SW 1271 (cell line): ENCODE measurements at regions not wholly inside any gene's neighbourhood (a gene's known extent, or its start where the extent isn't known, plus 50 kb on each side); places are given as distances from the start of the nearest gene placed in this dataset.

Source experiments
- DNase-seq, 2 experiments: peaks; one replicate each; lab custom pipeline; 2025; lab: John Stamatoyannopoulos, UW

DNA sequence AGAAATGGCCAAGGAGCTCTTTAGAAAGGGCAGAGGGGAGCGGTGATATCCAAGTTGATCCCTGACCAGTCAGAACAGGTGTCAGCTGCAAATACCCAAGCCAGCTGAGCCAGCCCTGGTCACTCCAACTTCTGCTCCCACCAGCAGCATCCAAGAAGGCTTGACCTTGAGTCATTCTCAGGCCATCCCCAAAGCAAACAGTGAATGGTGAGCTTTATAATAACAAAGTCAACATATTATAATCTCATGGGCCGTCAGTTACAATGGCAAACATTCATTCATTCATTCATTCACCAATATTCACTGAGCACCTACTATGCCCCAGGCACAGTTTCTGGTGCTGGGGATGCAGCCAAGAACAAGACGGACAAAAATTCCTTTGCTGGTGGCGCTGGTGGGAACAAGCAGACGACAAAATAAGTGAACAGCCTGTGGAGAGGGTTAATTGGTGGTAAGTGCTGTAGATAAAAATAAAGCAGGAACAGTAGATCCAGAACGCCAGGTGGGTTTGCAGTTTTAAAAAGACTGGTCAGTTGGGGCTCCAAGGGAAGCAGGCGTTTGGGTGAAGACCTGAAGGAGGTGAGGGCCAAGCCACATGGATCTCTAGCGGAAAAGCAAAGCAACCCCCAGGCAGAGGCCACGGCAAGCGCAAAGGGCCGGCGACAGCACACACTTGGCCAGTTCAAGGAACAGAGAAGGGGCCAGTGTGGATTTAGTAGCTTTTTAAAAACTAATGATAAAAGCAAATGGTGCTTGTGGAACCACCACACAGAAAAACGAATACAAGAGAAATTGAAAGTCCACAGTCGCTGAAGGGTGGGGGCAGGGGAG is 131.8 kb upstream of the PTPN1 start:
- no peak for DNase-seq

DNA sequence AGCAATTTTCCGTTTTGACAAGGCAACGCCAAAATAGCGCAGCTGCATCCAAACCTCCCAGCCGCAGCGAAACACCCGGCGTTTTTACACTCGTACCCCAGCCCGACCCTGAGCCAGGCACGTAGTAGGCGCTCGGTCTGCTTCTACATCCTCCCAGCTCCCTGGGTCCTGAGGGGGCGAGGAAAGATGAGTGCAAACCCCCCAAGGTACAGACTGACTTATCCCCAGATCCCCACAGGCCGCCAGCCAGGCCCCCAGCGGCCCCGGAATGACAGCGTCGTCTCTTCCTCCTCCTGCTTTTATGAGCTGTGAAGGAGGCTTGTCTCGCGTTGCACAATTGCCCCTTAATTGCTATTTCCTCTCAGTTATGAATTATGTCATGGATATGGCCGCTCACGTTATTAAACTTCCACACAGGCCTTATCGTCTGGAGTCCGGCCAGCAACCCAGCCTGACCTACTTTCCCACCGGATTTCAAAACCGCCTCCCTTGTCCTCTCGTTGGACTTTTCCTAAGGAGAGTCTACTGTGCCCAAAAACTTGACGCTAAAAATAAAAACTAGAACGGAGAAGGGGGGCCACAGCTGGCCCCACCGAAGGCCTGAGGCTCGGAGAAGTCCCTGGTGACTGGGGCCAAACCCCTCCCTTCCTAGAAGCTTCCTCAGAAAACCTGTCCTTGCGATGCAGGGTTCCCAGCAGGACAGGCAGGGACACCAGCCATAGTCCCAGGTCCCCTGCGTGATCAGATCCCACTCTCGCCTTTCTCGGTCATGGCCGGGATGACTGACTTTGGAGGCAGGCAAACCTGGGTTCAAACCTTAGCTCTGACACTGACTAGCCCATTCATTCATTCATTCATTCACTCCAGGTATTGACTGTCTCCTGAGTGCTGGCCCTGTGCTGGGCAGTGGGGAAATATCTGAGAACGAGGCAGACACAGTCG is 130.9 kb upstream of the PTPN1 start:
- no peak for DNase-seq

DNA sequence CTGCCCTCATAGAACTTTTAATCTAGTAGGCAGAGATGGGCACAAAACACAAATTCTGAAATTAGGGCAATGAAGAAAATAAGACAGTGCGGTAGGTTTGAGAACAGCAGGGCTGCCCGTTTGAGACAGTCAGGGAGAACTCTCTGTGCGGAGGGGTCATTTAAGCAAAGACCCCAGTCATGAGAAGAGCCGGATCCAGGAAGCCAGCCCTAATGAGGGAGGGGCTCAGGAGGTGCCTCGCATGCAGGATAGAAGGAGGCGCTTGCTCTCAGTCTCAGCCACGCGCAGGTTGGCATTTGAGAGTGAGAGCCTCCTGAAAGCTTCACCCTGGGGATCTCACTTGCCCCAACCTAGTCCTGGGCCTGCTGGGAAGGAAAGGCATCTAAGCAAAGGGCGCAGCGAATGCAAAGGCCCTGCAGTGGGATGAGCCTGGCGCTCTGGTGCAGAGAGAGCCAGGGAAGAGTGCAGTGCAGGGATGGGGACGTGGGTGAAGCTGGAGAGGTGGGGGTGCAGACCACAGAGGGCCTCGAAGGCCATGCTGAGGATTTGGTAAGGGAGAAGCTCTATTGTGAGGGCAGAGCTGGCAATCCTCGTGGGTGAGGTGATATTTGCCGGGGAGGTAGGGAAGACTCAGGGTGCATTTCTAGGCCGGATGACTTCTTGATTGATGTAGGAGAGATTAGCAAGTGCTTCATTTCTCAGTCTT is 130.0 kb upstream of the PTPN1 start:
- DNase-seq: no peak

DNA sequence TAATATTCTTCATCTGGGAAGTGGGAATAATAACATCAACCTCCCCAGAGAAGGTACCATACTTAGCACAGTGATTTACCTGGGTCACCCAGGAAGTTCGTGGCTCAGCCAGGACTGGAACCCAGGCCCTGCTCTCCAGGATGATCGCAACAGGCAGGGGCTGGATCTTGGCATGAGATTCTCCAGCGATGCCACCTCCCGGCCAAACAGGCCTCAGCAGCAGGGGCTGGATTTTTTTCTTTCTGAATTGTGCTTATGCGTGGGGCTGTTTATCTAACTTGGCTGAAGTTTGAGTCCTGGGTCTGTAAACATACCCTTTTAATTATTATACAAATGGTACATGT is 129.5 kb upstream of the PTPN1 start:
- no peak for DNase-seq

DNA sequence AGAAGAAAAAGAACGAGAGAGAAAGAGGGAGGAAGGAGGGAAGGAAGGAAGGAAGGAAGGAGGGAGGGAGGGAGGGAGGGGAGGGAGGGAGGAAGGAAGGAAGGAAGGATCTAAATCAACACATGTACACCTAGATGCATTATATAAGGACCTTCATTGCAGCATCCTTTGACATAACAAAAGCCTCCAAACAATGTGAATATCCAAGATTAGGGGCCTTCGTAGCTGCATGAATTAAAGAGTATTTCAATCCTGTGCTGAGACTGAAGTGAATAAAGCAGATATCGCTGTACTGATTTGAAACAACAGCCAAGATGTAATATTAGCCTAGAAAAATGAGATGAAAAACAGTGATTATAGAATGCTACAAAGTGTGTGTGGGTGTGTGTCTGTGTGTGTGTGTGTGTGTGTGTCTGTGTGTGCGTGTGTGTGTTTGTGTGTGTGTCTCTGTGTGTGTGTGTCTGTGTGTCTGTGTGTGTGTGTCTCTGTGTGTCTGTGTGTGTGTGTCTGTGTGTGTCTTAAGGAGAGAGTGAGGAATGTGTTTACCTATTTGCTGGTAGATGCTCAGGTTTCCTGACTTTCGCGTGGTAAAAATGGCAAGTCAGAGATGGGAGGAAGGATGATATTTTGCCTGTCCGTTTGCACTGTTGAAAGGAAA is 129.0 kb upstream of the PTPN1 start:
- DNase-seq: no peak

DNA sequence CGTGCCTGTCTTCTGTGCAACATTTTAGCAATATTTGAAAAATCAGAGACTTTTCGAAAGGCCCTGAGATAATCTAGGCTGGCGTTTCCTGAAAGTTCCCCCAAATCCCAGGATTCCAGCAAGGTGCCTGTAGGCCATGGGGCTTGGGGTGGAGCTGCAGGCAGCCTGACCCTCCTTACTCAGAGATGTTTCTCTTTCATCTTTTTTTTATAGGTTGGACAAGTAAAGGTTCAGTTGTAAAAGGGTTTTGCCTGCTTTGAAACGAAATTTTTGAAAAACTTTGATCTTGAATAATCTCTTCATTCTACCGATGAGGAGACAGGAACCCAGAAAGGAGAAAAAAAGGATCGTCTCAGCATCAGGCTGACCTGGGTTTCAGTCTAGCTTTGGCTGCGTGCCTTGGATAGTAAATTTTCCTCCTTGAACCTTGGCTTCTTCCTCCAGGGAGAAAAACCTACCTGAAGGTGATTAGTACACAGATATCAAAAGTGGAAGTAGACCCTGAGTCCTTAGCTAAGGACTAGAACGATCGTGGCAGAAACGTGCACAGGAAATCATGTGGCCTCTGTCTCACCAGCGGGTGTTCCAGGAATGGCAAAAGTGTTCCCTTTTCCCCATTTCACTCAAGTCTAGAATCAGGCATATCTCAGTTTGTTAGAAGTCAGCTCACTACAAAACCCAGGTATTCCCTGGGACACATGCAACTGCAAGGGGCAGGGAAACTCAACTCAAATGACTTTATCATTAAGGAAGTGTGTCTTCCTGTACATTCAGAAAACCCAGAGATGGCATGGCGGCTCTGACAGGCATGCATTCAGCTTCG is 128.2 kb upstream of the PTPN1 start:
- no peak for DNase-seq

DNA sequence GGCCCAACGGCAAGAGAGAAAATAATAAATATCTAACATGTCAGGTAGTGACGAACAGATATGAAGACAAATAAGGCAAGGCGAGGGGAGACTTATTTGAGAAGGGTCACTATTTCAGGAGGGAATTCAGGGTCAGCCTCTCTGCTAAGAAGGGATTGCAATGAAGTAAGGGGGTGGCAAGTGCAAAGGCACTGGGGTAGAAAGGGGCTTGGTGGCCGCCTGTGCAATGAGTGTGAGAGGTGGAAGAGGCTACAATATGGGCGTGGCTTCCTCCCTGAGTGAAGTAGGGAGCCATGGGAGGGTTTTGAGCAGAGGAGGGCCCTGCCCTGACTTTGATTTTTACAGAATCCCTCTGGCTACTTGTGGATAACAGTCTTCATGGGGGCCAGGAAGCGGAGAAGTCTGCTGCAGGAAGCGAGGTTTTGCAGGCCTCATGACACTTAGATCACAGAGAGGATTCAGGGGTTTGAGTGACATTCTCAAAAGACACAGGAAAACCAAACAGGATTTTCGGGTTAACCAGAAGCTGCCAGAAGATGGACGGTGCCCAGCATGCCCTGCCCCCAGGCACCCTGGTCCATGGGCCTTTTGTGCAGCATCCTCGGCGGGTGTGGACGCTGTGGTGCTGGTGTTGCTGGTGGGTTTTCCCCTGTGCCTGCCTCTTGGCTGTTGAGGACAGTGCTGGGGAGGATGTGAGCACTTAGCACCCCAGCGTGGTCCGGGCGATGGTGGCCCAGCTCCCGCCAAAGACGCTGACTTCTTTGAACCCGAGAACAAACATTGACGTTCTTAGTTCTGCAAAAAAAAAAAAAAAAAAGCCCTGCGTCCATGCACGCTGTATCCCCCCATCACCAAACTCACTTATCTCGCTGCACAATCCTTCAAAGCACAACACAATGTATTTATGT is 124.2 kb upstream of the PTPN1 start:
- no peak for DNase-seq

DNA sequence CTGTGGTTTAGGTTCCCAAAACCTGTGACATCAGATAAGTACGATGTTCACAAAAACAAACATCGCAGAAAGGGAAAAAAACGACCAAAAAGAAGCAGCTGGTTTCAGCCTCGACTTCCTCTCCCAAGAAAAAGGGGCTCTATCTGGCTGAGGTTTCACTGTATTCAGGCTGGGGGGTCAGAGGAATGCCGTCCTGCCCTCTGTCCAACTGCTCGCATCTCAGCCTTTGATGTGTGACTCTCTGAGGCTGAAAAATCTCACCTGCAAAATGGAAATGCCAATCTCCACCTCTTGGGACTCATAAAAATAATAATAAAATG is 123.6 kb upstream of the PTPN1 start:
- no peak for DNase-seq

DNA sequence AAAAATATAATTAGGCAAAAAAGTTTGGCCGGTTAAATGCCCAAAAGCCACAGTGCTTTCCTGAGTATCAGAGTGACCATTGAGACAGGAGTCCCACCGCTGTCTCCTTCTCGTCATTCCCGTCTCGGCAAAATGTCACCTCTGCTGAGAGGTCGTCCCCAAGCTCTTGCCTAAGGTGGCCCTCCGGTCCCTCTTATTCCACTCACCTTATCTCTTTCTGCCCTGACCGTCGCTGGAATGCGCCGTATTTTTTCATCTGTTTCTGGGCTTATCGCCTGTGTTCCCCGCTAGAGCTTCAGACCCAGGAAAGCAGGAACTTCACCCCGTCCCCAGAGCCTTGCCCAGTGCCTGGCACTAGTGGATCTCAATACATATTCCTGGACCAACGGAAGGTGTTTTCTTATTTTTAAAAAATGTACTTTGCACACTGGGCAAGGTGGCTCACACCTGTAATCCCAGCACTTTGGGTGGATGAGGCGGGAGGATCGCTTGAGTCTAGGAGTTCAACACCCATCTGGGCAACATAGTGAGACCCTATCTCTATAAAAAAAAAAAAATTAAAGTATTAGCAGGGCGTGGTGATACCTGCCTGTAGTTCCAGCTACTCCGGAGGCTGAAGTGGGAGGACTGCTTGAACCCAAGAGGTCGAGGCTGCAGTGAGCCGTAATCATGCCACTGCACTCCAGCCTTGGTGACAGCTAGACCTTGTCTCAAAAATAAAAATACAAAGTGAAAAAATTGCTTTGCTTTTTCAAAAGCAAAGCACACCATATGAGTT is 122.8 kb upstream of the PTPN1 start:
- DNase-seq: no peak

DNA sequence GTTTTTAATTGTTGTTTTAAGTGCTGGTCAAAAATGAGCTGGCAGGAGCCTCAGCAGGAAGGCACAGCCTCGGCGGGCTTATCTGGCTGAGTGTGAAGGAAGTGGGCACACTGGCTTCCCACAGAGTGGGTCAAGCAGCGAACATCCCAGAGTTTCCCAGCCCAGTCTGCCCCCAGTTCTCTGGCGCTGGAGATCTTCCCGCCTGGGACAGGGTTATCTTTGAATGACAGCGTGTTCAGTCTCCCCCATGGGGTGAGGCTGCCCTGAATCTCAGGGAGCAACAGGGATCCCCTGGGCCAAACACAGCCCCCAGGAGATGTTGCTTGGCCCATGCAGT is 122.2 kb upstream of the PTPN1 start:
- DNase-seq: no peak

DNA sequence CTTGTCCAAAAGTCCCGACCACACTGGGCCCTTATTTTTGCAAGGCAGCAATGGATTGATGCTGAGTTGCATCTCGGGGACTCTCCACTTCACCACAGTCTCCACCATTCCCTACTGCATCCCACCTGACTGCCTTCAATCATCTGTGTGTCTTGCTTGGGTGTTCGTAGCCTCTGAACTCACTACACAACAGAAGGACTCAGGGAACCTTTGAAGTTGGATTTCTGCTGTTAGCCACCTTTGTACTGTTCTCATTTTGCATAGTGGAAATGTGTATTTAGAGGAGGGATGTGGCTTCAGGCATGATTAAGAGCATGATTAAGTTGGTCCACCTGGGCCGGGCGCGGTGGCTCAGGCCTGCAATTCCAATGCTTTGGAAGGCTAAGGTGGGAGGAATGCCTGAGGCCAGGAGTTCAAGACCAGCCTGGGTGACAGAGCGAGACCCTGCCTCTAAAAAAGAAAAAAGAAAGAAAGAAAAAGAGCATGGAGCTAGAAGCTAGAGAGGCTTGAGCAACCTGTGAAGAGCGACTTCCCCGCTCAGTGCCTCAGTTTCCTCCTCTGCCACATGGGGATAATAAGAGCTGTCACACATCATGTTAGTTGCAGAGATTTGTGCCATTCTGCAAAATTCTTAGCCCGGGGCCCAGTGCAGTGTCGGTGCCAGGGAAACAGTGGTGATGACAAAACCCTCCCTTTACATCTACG is 121.3 kb upstream of the PTPN1 start:
- no peak for DNase-seq

DNA sequence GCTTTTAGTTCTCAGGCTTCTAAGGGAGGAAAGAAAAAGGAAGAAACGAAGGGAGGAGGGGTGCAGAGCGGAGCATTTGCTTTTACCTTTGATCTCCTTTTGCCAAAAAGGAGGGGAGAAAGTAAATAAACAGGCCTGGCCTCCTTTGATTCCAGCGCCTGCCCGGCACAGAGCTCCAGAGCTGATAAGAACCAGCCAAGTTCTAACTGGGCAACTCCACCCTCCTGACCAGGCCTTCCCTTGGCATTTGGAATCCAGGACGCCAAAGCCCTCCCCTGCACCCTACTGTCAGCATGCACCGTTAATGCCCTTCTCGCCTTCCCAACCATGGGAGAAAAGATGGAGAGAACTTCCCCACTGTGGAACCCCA is 120.8 kb upstream of the PTPN1 start:
- no peak for DNase-seq

DNA sequence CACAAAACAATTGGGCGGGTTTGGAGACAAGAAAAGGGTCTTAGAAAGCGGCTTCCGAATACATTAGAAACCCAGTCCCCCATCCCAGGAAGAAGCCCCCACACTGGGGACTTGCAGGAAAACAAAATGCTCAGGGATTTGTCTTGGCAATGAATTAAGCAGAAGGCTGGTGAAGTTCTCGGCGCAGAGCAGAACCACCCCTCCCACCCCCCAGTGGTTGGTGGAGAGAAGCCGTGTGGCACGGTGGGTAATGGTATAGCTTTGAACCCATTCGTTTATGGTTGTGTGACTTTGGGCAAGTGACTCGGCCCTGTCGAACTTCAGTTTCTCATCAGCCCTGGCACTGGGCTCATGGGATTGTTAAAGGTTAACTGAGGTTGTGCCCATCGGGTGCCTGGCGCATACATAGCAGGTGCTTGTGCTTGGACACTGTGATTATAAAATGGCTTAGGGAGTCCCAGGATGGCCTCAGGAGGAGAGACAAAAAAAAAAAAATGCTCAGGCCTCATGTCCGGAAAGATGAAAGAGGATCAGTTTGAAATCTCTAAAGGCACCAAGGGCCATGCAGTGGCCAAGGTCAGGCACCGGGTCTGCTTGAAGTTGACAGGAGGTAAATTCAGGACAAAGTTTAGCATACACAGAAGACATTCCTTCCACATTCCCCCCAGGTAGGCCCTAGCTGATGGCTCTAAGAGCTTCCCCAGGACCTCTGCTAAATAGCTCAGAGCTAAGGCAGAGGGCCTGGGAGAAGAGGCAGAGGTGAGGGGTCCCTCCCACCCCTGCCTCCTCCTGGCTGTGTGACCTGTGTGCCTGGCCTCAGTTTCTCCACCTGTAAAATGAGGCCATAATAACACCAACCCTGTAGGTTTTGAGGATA is 120.1 kb upstream of the PTPN1 start:
- DNase-seq: no peak

DNA sequence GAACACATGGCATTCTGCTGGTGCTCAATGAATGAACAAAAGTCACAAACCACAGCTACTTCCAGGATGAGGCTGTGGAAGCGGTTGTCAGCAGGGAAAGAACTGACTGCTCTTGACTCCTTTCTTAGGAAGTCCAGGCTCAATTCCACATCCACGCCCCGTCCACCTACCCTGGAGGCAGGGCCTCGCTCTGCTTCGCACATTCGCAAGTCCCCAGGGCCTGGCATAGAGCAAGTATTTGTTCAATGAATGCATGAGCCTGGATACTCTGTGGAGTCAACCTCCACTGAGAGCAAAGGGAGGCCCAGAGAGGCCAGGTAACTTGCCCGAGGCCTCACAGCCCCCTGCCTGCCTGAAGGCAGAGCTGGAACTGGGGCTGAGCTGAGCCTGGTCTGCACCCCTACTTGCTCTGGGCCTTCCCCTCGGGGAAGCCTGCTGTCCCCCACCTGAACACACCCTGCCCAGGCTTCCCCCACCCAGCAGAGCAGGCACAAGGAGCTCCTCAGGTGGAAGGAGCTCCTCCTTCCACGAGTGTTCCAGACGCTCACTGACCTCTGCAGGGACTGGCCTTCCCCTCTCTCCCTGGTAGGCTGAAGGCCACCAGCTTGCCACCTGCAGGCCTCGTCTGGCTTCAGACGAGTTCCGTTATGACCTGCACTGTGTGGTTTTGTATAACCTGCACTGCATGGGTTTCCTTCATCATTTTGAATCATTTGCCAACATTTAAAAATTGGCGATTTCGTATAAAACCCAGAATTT is 119.3 kb upstream of the PTPN1 start:
- no peak for DNase-seq

DNA sequence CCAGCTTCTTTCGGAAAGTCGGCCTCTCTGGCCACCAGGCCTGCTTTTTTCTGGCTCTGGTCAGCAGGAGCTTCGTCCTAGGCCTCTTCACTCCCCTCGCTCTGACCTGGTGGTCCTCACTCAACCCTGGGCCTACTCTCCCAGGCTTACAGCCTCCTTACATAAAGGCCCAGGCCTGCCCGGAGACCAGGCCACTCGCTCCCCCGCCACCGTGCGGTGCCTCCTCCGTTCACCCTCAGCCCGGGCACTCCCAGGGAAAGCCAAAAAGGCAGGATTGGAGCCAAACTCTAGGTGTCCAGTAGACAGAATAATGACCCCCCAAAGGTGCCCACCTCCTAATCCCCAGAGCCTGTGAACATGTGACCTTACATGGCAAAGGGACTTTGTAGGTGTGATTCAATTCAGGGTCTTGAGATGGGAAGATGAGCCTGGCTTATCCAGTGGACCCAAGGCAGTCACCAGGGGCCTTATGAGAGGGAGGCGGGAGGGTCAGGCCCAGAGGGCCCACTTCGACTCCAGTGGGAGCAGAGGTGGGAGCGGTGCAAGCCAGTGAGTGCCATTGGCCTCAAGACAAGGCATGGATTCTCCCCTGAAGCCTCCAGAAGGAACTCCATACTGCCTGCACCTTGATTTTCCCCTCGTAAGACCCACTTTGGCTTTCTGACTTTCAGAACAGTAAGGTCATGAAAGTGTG is 118.6 kb upstream of the PTPN1 start:
- no peak for DNase-seq

DNA sequence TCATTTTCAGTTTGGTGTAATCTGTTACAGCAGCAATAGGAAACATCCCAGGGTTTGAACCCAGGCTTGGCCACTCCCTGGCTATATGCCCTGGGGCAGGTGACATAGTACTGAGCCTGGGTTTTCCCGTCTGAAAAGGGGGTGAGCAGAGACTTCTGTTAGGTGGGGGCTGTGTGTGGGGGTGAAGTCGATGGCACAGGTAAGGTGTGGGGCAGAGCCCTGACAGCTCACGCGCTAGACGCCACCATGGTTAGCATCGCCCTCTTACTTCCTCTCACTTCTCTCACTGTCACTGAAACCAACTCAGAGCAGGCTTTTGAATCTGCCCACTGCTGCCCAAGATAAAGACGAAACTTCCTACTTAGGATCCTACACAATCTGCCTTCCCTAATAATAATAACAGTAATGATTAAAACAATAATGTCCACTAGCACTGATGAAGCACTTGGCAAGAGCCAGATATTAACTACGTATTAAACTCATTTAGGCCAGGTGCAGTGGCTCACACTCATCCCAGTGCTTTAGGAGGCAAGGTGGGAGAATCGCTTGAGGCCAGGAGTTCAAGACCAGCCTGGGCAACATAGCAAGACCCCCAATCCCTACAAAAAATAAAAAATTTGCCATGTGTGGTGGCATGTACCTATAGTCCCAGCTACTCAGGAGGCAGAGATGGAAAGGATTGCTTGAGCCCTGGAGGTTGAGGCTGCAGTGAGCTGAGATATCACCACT is 117.9 kb upstream of the PTPN1 start:
- DNase-seq: no peak
